GM23248 (cell line): ENCODE measurements at regions not wholly inside any gene's neighbourhood (a gene's known extent, or its start where the extent isn't known, plus 50 kb on each side); places are given as distances from the start of the nearest gene placed in this dataset.
A peak's percentile ranks its signal among the peaks of the same experiment; 100 is the strongest.

Experiments
- DNase-seq: peaks from one replicate; pipeline ENCODE4 v3.0.0-alpha.2; 2015
- H2AFZ ChIP-seq: fragments of 200-600 bp; sonication (generic); 2 replicates; pipeline ENCODE4 v1.6.1; 2016; ENCODE audit warnings: antibody characterized with exemption
- H3F3A ChIP-seq: fragments of 200-600 bp; sonication (generic); 2 replicates; pipeline ENCODE4 v1.6.1; 2016; ENCODE audit warnings: mild to moderate bottlenecking, antibody characterized with exemption, mixed run types; ENCODE audit not compliant: insufficient read depth
- H3K27ac ChIP-seq: fragments of 200-600 bp; sonication (generic); 2 replicates; pipeline ENCODE4 v1.5.1; 2016; ENCODE audit warnings: mild to moderate bottlenecking
- H3K27me3 ChIP-seq: fragments of 200-600 bp; sonication (generic); replicated peaks from 2 replicates; pipeline ENCODE4 v1.6.1; 2016; ENCODE audit warnings: mild to moderate bottlenecking; ENCODE audit not compliant: insufficient read depth
- H3K36me3 ChIP-seq: fragments of 200-600 bp; sonication (generic); 2 replicates; pipeline ENCODE4 v1.6.1; 2016; ENCODE audit warnings: low read depth, mild to moderate bottlenecking
- H3K4me1 ChIP-seq: fragments of 200-600 bp; sonication (generic); 2 replicates; pipeline ENCODE4 v1.6.1; 2016; ENCODE audit warnings: mild to moderate bottlenecking; ENCODE audit not compliant: insufficient read depth
- H3K4me2 ChIP-seq: fragments of 200-600 bp; sonication (generic); one replicate; pipeline ENCODE4 v1.6.1; 2016; ENCODE audit warnings: mild to moderate bottlenecking; ENCODE audit not compliant: unreplicated experiment
- H3K4me3 ChIP-seq: fragments of 200-600 bp; sonication (generic); 2 replicates; pipeline ENCODE4 v1.5.1; 2016; ENCODE audit warnings: mild to moderate bottlenecking
- H3K79me2 ChIP-seq: fragments of 200-600 bp; sonication (generic); 2 replicates; pipeline ENCODE4 v1.6.1; 2016; ENCODE audit warnings: mild to moderate bottlenecking; ENCODE audit not compliant: insufficient read depth
- H3K9ac ChIP-seq: fragments of 200-600 bp; sonication (generic); 2 replicates; pipeline ENCODE4 v1.6.1; 2016; ENCODE audit warnings: mild to moderate bottlenecking
- H3K9me2 ChIP-seq: fragments of 200-600 bp; sonication (generic); 2 replicates; pipeline ENCODE4 v1.6.1; 2016; ENCODE audit warnings: mixed run types, mild to moderate bottlenecking, moderate library complexity; ENCODE audit not compliant: insufficient read depth
- H3K9me3 ChIP-seq: fragments of 200-600 bp; sonication (generic); one replicate; pipeline ENCODE4 v1.6.1; 2017; ENCODE audit warnings: low read depth
- H4K20me1 ChIP-seq: fragments of 200-600 bp; sonication (generic); 2 replicates; pipeline ENCODE4 v1.6.0; 2016; ENCODE audit not compliant: insufficient read depth
- EZH2 ChIP-seq: fragments of 200-600 bp; sonication (generic); IDR thresholded peaks from 2 replicates; pipeline ENCODE4 v1.6.1; 2018; ENCODE audit warnings: antibody characterized with exemption, mild to moderate bottlenecking; ENCODE audit not compliant: insufficient read depth, poor library complexity, severe bottlenecking
- EZH2phosphoT487 ChIP-seq: fragments of 200-600 bp; sonication (generic); IDR thresholded peaks from 2 replicates; pipeline ENCODE4 v1.6.1; 2018; ENCODE audit warnings: antibody characterized with exemption, moderate library complexity, mild to moderate bottlenecking, low read depth; ENCODE audit not compliant: insufficient read depth
- WGBS, 2 experiments: methylation state at CpG; one replicate each; pipeline ENCODE4 v1.1.6; 2015 to 2017; ENCODE audit warnings: low lambda C conversion rate in 2 of 2, low coverage in 1 of 2; ENCODE audit errors: missing lambda C conversion rate in 2 of 2; 5-methylcytosine and 5-hydroxymethylcytosine counted together
- in situ Hi-C: fragments of 300-500 bp; cut with MboI; formaldehyde crosslinking; loops from 2 replicates; pipeline ENCODE4 v1.15.0; 2020

GRCh38 chr12:42707312-42708226 is 118.0 kb upstream of the PRICKLE1 start:
- Histone ChIP-seq H3K79me2 (no peaks in the 10 kb centered on the region), H3K4me2 (no peak overlapping the region), H4K20me1 (no peaks in the 10 kb centered on the region), H3K4me3 (no peak overlapping the region), H3K27ac (no peak overlapping the region), H3K4me1 (peaks cover 31% of the 10 kb centered on the region), H3K9ac (no peak overlapping the region), H3K9me2 (no peaks in the 10 kb centered on the region), H3F3A (peaks cover 36% of the 10 kb centered on the region), H3K9me3 (no peaks in the 10 kb centered on the region), H2AFZ (no peak overlapping the region), H3K36me3 (no peaks in the 10 kb centered on the region), H3K27me3 (no peaks in the 10 kb centered on the region)
- in situ Hi-C loops = no loop called here
- DNase-seq = no peak
- TF ChIP-seq EZH2 (no peak), EZH2phosphoT487 (no peak)
- 79 to 80% methylated on average over 11 of the region's 11 CpGs for WGBS, 2 experiments

DNA sequence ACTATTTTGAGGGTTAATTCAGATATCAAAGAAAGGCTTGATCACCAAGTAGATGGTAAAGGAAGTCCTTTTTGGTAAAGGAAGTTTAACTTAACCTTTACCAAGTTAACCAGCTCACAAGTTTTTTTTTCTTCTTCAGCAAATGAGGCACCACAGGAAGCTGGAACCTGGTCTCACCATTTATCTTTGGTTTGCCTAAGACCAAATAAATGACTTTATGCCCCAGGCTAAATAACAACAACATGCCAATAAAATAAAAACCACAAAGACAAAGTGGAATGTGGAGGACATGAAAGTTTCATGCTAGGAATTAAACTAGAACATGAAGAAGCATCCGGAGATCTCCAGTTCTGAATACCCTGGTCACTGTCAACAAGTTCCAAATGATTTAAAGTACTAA is 116.8 kb upstream of the PRICKLE1 start:
- Histone ChIP-seq H2AFZ (no peak overlapping the region; the same call in 1 of the 2 replicates), H3K36me3 (no peaks in the 10 kb centered on the region), H3K4me3 (no peak overlapping the region), H3K9ac (peak overlapping the region; percentile 31; the same call in 1 of the 2 replicates), H3K9me3 (no peaks in the 10 kb centered on the region), H3K79me2 (no peaks in the 10 kb centered on the region), H4K20me1 (no peaks in the 10 kb centered on the region), H3F3A (peaks cover 36% of the 10 kb centered on the region), H3K9me2 (no peaks in the 10 kb centered on the region), H3K4me1 (peaks cover 31% of the 10 kb centered on the region), H3K27ac (peak overlapping the region; percentile 54), H3K4me2 (no peak overlapping the region), H3K27me3 (no peaks in the 10 kb centered on the region)
- TF ChIP-seq EZH2phosphoT487 = no peak
- no peak for TF ChIP-seq EZH2
- in situ Hi-C loops = no loop called here
- WGBS, 2 experiments = 23 to 39% methylated on average over 1 of the region's 1 CpG
- DNase-seq = peak; percentile 36

GRCh38 chr12:42705863-42706262 is 116.3 kb upstream of the PRICKLE1 start:
- no peaks in the 10 kb centered on the region for H3K36me3 ChIP-seq
- peak; percentile 92 for DNase-seq
- 16 to 24% methylated on average over 4 of the region's 4 CpGs for WGBS, 2 experiments
- H4K20me1 ChIP-seq = no peaks in the 10 kb centered on the region
- peaks cover 36% of the 10 kb centered on the region for H3F3A ChIP-seq
- TF ChIP-seq EZH2phosphoT487 = no peak
- no peak for TF ChIP-seq EZH2
- no peaks in the 10 kb centered on the region for H3K9me2 ChIP-seq
- in situ Hi-C loops = no loop called here
- no peak overlapping the region for H3K4me3 ChIP-seq
- peak overlapping the region; percentile 54 for H3K27ac ChIP-seq
- H3K9me3 ChIP-seq = no peaks in the 10 kb centered on the region
- no peaks in the 10 kb centered on the region for H3K79me2 ChIP-seq
- H3K27me3 ChIP-seq = no peaks in the 10 kb centered on the region
- H3K4me1 ChIP-seq = peaks cover 31% of the 10 kb centered on the region
- H3K9ac ChIP-seq = peak overlapping the region; percentile 31; the same call in 1 of the 2 replicates
- no peak overlapping the region for H3K4me2 ChIP-seq
- no peak overlapping the region; the same call in 1 of the 2 replicates for H2AFZ ChIP-seq

DNA sequence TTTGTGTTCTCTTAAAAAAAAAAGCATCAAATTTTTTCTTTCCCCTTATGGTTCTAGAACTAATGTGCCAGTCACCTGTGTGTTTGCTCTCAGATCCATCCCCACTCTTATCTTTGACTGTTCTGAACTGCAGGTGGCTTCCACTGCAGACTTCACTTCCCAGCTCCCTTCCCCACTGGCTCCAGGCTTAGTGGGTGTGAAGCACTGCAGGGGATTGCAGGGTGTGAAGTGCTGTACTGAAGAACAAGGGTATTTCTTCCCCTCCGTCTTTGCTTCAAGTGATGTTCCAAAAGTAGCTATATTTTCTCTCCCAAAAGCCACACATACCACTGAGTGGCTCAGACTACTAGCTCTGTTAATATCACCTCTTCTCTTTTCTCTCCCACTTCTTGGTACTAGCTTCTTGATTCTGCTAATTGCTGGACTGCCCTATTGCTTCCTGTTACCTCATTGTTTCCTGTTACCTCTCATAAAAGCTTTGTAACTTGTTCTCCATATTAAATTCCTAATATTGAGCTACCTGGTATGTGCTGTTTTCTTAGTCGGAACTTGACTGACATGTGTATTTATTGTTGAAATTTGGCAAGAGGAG is 115.4 kb upstream of the PRICKLE1 start:
- in situ Hi-C loops = no loop called here
- Histone ChIP-seq H3F3A (peaks cover 36% of the 10 kb centered on the region), H3K4me2 (no peak overlapping the region), H3K27me3 (no peaks in the 10 kb centered on the region), H3K9ac (no peak overlapping the region), H3K79me2 (no peaks in the 10 kb centered on the region), H3K9me3 (no peaks in the 10 kb centered on the region), H4K20me1 (no peaks in the 10 kb centered on the region), H3K27ac (no peak overlapping the region), H3K36me3 (no peaks in the 10 kb centered on the region), H3K4me1 (peaks cover 31% of the 10 kb centered on the region), H2AFZ (no peak overlapping the region), H3K9me2 (no peaks in the 10 kb centered on the region), H3K4me3 (no peak overlapping the region)
- 85 to 91% methylated on average over 2 of the region's 2 CpGs for WGBS, 2 experiments
- DNase-seq = no peak
- TF ChIP-seq EZH2phosphoT487 (no peak), EZH2 (no peak)
